Kidney epithelial cell (primary cell): ENCODE measurements at regions not wholly inside any gene's neighbourhood (a gene's known extent, or its start where the extent isn't known, plus 50 kb on each side); places are given as distances from the start of the nearest gene placed in this dataset.

Experiments
- DNase-seq: peaks from one replicate; pipeline ENCODE4 v3.0.0-alpha.2; 2010; ENCODE audit warnings: low read depth
- H3K27me3 ChIP-seq: 2 replicates; pipeline ENCODE4 v1.6.0; 2011; ENCODE audit warnings: low read length; ENCODE audit not compliant: control insufficient read depth, insufficient read depth
- H3K36me3 ChIP-seq: 2 replicates; pipeline ENCODE4 v1.5.1; 2011; ENCODE audit warnings: low read length; ENCODE audit not compliant: control insufficient read depth, insufficient read depth
- H3K4me3 ChIP-seq: 2 replicates; pipeline ENCODE4 v1.5.1; 2011; ENCODE audit warnings: low read depth, mild to moderate bottlenecking, control low read depth, low read length
- CTCF ChIP-seq: IDR thresholded peaks from 2 replicates; pipeline ENCODE4 v1.5.1; 2011; ENCODE audit warnings: mild to moderate bottlenecking, moderate library complexity, low read length, control low read depth, inconsistent platforms; ENCODE audit not compliant: insufficient read depth, poor library complexity, severe bottlenecking

DNA sequence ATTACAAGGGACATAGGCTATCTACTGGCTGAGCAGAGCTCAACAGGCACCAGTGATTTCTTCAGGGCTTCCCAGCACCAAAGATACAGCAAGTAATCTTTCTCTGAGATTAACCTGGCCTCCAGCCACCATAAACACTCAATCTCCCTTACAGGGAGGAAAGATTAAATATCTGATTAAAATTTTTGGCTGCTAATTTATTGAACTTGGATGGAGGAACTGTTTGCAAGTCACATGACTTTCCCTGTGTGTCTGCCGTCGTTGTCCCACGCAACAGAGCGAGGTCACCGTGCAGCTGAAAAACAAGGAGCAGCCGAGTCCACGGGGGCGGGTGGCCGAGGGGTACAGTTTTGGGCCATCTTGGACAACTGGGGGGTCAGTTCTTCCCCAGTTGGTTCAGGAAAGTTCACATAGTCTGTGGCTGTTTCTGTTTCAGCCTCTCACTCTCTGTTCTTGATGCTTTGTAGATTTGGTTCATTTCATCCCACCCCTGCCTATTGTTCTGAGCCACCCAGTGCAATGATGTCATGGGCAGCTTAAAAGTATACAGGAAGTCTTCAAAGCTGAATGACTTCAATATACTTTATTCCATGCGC, 186.8 kb upstream of the CTAGE1 start:
- Histone ChIP-seq H3K4me3 (no peak overlapping the region), H3K27me3 (no peaks in the 10 kb centered on the region), H3K36me3 (no peaks in the 10 kb centered on the region)
- DNase-seq = peak; percentile 31
- no peak for TF ChIP-seq CTCF

DNA sequence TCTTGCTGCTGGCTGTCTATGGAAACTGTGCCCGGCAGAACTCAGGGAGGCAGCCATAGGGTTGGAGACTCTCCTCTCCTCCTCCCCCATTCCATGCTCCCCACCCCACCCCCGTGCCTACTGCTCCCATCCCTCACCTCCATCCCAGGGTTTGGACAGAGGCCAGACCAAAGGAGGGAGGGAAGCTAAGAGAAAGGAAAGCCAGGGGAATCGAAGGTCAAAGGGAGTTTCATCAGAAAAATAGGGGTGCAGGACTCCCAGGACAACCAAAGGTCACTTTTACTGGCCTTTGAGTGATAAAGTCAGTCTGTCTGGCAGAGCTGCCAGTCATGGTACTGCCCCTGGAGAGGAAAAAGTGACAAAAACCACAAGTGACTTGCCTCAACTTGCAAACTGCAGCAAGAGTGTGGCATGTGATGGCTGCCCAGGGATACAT, 187.3 kb upstream of the CTAGE1 start:
- Histone ChIP-seq H3K27me3 (no peaks in the 10 kb centered on the region), H3K4me3 (no peak overlapping the region), H3K36me3 (no peaks in the 10 kb centered on the region)
- no peak for TF ChIP-seq CTCF
- no peak for DNase-seq

GRCh38 chr18:22605736-22606135, 188.0 kb upstream of the CTAGE1 start:
- Histone ChIP-seq H3K27me3 (no peaks in the 10 kb centered on the region), H3K36me3 (no peaks in the 10 kb centered on the region), H3K4me3 (no peak overlapping the region)
- no peak for TF ChIP-seq CTCF
- no peak for DNase-seq

DNA sequence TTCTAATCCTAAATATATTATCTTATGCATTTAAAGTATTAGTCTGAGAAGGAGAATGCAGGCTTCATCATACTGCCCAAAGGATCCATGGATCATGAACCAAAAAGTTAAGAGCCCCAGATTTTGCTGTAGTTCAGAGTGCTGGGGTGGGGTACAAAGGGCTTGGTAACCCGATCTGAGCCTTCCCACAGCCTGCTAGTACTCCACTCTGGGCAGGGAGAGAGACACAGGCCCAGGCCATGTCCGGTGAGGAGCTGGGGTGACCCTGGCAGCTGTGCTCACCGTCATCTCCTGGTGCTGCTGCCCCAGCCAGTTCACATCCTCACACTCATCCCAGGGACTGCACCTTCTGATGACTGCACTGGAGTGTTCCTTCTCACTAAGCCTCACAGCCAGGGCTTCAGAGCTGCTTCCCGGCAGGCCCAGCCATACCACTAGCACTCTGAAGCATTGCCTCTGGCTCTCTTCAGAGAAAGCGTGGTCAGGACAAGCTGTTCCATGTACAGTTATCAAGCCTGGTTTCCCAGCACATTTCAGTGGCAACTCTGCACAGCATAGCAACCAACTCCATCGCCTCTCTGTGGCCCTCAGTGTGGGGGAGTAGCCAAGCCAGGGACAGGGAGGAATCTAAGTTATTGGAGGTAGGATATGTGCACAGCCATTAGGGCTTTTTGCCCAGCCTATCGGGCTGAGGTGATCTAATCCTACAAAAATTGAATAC, 189.0 kb upstream of the CTAGE1 start:
- DNase-seq = no peak
- no peak overlapping the region for H3K4me3 ChIP-seq
- no peak for TF ChIP-seq CTCF
- H3K27me3 ChIP-seq = no peaks in the 10 kb centered on the region
- H3K36me3 ChIP-seq = no peaks in the 10 kb centered on the region

- peak; percentile 9 for DNase-seq
- Histone ChIP-seq H3K27me3 (no peaks in the 10 kb centered on the region), H3K36me3 (no peaks in the 10 kb centered on the region), H3K4me3 (no peak overlapping the region)
- no peak for TF ChIP-seq CTCF
Measured at GRCh38 chr18:22607284-22607635, 189.5 kb upstream of the CTAGE1 start.

DNA sequence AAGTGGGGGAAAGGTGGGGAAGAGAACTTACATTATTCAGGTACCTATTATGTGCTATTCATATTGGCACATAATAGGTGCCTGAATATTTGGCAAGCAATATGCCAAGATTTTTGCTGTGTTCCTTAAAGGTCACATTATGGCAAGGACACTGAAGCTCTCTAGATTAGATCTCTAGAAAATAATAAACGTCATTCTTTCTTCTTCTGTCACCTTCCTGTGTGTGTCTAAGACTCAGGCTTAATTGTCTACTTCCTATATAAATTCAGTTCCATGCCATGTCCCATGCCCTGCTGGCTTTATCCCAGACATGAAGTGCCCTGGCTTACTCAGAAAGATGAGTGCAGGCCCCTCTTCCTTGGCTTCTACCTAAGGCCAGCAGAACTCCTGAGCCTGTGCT, 191.1 kb upstream of the CTAGE1 start:
- no peak for TF ChIP-seq CTCF
- Histone ChIP-seq H3K36me3 (no peaks in the 10 kb centered on the region), H3K27me3 (no peaks in the 10 kb centered on the region), H3K4me3 (no peak overlapping the region)
- DNase-seq = no peak
